Smooth muscle cell (in vitro differentiated cells): ENCODE measurements at regions not wholly inside any gene's neighbourhood (a gene's known extent, or its start where the extent isn't known, plus 50 kb on each side); places are given as distances from the start of the nearest gene placed in this dataset. TPM values are rescaled to one million over a fixed set of nuclear protein-coding genes. Genes with fewer than 3 reads are reported as not detected.

Experiments
- DNase-seq: peaks from one replicate; lab custom pipeline; 2025; ENCODE audit not compliant: unreplicated experiment; lab: John Stamatoyannopoulos, UW
- H2AFZ ChIP-seq: fragments of 200-600 bp; sonication (generic); 2 replicates; pipeline ENCODE4 v1.6.0; 2016; ENCODE audit warnings: antibody characterized with exemption, low read depth, mild to moderate bottlenecking
- H3F3A ChIP-seq: fragments of 200-600 bp; sonication (generic); 2 replicates; pipeline ENCODE4 v1.6.0; 2017; ENCODE audit warnings: antibody characterized with exemption, low read depth
- H3K27ac ChIP-seq: fragments of 200-600 bp; sonication (generic); 2 replicates; pipeline ENCODE4 v1.5.1; 2016; ENCODE audit warnings: low read depth, mild to moderate bottlenecking
- H3K27me3 ChIP-seq: fragments of 200-600 bp; sonication (generic); 2 replicates; pipeline ENCODE4 v1.6.1; 2016; ENCODE audit warnings: low read depth, mild to moderate bottlenecking
- H3K36me3 ChIP-seq: fragments of 200-600 bp; sonication (generic); 2 replicates; pipeline ENCODE4 v1.5.1; 2016; ENCODE audit warnings: low read depth
- H3K4me1 ChIP-seq: fragments of 200-600 bp; sonication (generic); 2 replicates; pipeline ENCODE4 v1.5.1; 2016; ENCODE audit warnings: low read depth
- H3K4me2 ChIP-seq: fragments of 200-600 bp; sonication (generic); 2 replicates; pipeline ENCODE4 v1.6.0; 2016; ENCODE audit warnings: mild to moderate bottlenecking
- H3K4me3 ChIP-seq: fragments of 200-600 bp; sonication (generic); 2 replicates; pipeline ENCODE4 v1.5.1; 2016; ENCODE audit warnings: mild to moderate bottlenecking
- H3K79me2 ChIP-seq: fragments of 200-600 bp; sonication (generic); 2 replicates; pipeline ENCODE4 v1.6.0; 2016; ENCODE audit warnings: low read depth, mild to moderate bottlenecking
- H3K9ac ChIP-seq: fragments of 200-600 bp; sonication (generic); 2 replicates; pipeline ENCODE4 v1.6.0; 2016; ENCODE audit warnings: low read depth
- H3K9me3 ChIP-seq: fragments of 200-600 bp; sonication (generic); replicated peaks from 2 replicates; pipeline ENCODE4 v1.5.1; 2016; ENCODE audit warnings: low read depth
- H4K20me1 ChIP-seq: fragments of 200-600 bp; sonication (generic); 2 replicates; pipeline ENCODE4 v1.6.0; 2016; ENCODE audit warnings: low read depth
- WGBS: methylation state at CpG from one replicate; pipeline ENCODE4 v1.1.7; 2016; ENCODE audit warnings: low lambda C conversion rate; 5-methylcytosine and 5-hydroxymethylcytosine counted together
- small RNA-seq: library from RNA; depleted of rRNA; stranded (forward); fragments of <200 nt; gene quantifications from one replicate; pipeline ENCODE3, GENCODE V24; 2014
- TF ChIP-seq, protein P1 (sequence below): fragments of 200-600 bp; sonication (generic); IDR thresholded peaks from 2 replicates; pipeline ENCODE4 v1.5.1; 2017; ENCODE audit warnings: borderline replicate concordance, mild to moderate bottlenecking, antibody characterized with exemption; ENCODE audit not compliant: insufficient read depth, poor library complexity, severe bottlenecking

GRCh38 chr15:96276438-96277210 lies 53.9 kb upstream of the NR2F2 start:
- peaks cover 7% of the 10 kb centered on the region for H3K4me1 ChIP-seq
- no peaks in the 10 kb centered on the region for H3K36me3 ChIP-seq
- WGBS, result 66% methylated on average over 4 of the region's 4 CpGs
- H3K27ac ChIP-seq, result no peak overlapping the region
- no peaks in the 10 kb centered on the region for H3K9me3 ChIP-seq
- peak overlapping the region; percentile 8 for H3K4me2 ChIP-seq
- H3K79me2 ChIP-seq, result no peaks in the 10 kb centered on the region
- H3K4me3 ChIP-seq, result no peak overlapping the region
- no peak for DNase-seq
- TF ChIP-seq, protein P1, sequence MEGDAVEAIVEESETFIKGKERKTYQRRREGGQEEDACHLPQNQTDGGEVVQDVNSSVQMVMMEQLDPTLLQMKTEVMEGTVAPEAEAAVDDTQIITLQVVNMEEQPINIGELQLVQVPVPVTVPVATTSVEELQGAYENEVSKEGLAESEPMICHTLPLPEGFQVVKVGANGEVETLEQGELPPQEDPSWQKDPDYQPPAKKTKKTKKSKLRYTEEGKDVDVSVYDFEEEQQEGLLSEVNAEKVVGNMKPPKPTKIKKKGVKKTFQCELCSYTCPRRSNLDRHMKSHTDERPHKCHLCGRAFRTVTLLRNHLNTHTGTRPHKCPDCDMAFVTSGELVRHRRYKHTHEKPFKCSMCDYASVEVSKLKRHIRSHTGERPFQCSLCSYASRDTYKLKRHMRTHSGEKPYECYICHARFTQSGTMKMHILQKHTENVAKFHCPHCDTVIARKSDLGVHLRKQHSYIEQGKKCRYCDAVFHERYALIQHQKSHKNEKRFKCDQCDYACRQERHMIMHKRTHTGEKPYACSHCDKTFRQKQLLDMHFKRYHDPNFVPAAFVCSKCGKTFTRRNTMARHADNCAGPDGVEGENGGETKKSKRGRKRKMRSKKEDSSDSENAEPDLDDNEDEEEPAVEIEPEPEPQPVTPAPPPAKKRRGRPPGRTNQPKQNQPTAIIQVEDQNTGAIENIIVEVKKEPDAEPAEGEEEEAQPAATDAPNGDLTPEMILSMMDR, result no peak
- no peak overlapping the region for H3K9ac ChIP-seq
- peaks cover 15% of the 10 kb centered on the region for H3F3A ChIP-seq
- H2AFZ ChIP-seq, result no peak overlapping the region
- H4K20me1 ChIP-seq, result no peaks in the 10 kb centered on the region
- H3K27me3 ChIP-seq, result no peaks in the 10 kb centered on the region

Small RNAs in the stretch of these regions (small RNA-seq; reads per million reads assigned to genes)
- gene AC012409.4, result not detected
- gene RNU2-3P, result 0.11 reads per million
